Amniotic epithelial cell (primary cell): ENCODE measurements at regions not wholly inside any gene's neighbourhood (a gene's known extent, or its start where the extent isn't known, plus 50 kb on each side); places are given as distances from the start of the nearest gene placed in this dataset.
"Not testable (repeated sequence)": the region's sequence is repeated elsewhere in the genome, so short reads cannot be mapped to it uniquely, and the experiment has no call there.

ENCODE experiments used
- DNase-seq: peaks from one replicate; pipeline ENCODE4 v3.0.0-alpha.2; 2010; ENCODE audit warnings: low read depth

DNA sequence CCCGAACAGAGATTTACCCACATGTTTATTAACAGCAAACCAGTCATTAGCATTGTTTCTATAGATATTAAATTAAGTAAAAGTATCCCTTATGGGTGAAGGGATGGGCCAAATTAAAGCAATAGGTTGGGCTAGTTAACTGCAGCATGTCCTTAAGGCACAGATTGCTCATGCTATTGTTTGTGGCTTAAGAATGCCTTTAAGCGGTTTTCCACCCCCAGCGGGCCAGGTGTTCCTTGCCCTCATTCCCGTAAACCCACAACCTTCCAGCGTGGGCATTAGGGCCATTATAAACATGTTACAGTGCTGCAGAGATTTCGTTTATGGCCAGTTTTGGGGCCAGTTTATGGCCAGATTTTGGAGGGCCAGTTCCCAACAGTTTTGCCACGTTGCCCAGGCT, 245.3 kb upstream of the PROK2 start:
- DNase-seq = not testable (repeated sequence)

DNA sequence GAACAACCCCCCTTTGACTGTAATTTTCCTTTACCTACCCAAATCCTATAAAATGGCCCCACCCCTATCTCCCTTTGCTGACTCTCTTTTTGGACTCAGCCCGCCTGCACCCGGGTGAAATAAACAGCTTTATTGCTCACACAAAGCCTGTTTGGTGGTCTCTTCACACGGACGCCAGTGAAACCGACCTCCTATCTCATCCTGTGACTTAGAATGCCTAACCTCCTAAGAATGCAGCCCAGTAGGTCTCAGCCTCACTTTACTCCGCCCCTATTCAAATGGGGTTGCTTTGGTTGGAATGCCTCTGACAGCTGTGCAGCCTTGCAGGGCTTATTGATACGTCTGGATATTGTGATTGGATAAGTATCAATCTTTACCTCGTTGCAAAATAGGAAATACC, 243.8 kb upstream of the PROK2 start:
- peak; percentile 64 for DNase-seq

DNA sequence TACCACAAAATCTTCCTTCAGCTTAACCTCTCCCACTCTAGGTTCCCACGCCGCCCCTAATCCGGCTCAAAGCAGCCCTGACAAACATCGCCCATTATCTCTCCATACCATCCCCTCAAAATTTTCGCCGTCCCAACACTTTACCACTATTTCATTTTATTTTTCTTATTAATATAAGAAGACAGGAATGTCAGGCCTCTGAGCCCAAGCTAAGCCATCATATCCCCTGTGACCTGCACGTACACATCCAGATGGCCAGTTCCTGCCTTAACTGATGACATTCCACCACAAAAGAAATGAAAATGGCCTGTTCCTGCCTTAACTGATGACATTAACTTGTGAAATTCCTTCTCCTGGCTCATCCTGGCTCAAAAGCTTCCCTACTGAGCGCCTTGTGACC, 243.4 kb upstream of the PROK2 start:
- DNase-seq = not testable (repeated sequence)

DNA sequence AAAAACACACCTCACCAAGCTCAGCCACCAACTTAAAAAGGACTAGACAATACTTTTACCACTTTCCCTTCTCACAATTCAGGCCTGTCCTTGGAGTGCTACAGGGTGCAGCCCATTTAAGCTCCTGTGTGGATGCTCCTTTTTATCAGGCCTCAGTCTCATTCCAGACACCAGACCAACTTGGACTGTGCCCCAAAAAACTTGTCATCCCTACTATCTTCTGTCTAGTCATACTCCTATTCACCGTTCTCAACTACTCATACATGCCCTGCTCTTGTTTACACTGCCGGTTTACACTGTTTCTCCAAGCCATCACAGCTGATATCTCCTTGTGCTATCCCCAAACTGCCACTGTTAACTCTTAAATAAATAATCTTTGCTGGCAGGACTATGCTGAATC, 242.8 kb upstream of the PROK2 start:
- DNase-seq = not testable (repeated sequence)

DNA sequence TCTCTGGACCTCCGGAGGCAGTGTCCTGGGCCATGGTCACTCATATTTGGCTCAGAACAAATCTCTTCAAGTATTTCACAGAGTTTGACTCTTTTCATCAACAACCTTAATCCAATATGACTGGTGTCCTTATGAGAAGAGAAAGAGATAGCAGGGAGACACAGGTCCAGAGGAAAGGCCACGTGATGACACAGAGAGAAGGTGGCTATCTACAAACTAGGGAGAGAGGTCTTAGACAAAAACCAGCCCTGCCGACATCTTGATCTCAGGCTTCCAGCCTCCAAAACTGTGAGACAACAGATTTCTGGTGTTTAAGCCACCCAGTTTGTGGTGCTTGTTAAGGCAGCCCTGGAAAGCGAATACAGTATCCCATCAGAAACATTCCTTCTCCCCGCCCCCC, 237.1 kb upstream of the PROK2 start:
- no peak for DNase-seq

DNA sequence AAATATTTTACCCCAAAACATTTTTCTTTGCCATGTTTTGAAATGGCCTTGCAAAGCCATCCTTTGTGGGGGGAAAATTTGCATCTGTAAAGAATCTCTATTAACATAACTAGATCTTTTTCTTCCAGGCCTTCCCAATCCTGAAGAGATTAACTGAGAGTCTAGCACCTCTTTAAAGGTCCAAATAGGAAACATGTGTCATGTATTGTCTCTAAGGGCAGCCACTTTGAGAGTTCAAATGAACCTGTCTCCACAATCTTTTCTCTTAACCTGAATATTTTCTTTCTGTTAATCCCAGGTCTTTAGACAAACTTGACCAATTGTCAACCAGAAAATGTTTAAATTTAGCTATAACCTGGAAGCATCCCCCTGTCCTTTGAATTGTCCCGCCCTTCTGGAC, 236.6 kb upstream of the PROK2 start:
- no peak for DNase-seq

DNA sequence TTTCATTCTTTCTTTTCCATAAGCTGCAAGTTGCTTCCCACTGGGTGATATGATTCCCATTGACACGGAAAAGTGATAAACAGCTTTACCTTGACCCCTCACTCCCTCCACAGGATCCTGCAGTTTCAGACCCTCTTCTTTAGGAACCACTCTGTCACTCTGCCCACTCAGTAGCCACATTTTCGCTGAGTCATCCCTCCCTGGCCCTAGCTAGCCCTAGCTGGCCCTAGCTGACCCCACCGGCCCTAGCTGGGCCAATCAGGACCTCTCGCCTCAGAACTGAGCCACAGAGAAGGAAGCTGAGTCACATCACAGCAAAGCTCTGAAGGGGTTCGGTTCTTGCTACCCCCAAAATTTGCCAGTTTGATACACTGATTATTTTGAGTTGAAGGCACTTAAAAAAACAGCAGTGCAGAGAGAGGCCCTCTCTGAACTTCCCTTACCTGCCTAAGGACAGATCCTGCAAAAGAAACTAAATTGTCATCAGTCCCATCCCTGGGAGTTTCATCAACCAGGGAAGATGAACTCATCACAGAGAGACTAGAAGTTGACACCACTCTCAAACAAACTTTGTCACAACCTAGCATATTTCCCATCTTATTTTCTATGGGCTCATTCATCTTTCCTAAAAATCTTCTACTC, 233.5 kb upstream of the PROK2 start:
- peak; percentile 40 for DNase-seq

DNA sequence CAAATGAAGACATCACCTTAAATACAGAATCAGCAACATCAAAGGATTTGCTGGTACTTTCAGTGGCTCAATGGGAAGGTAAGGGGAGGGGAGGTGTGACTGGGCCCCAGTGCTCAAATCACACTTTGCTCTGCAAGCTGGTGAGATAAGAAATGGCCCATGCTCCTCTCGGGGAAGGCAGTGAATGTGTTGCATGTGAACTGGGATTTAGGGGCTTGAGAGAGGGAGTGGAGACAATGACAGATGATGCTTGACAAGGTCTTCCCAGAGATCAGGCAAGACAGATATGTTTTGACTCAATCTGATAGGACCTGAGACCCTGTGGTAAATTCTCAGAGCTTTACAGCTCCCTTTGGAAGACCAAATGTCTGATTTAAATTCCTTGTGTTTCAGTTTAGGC, 233.0 kb upstream of the PROK2 start:
- DNase-seq = peak; percentile 51

DNA sequence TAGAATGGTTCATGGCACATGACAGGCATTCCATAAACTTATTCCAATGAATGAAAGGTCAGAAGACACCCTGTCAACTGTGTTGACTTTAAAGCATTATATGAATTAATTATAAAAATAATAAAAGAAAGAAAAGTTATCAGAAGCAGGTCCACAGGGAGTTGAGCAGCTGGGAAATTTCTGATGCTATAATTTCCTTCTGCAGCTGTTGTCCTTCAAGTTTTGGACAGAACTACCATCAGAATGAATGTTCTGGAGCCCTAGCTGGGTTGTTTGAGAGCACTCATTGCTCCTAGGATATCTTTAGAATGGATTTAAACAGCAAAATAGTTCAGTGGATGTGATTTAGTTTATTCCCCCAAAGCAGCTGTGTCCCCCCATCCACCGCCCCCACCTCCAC, 232.4 kb upstream of the PROK2 start:
- DNase-seq = no peak

DNA sequence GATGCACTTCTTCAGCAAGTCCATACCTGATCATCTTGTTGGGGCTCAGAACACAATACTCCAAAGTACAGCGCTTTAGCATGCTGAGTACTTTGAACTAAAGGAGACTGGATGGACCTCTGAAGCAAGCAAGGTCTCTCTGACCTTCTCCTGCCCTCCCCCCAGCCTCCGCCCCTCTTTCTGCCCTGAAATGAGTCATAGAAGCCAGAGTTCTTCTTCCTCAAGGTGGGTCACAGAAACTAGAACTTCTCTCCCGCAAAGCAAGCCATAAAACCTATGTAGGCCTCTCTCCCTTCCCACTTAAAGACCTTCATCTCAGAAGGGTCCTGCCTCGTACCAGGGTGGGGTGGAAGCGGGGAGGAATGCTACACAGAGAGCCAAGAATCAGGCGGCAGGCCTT, 230.5 kb upstream of the PROK2 start:
- no peak for DNase-seq

DNA sequence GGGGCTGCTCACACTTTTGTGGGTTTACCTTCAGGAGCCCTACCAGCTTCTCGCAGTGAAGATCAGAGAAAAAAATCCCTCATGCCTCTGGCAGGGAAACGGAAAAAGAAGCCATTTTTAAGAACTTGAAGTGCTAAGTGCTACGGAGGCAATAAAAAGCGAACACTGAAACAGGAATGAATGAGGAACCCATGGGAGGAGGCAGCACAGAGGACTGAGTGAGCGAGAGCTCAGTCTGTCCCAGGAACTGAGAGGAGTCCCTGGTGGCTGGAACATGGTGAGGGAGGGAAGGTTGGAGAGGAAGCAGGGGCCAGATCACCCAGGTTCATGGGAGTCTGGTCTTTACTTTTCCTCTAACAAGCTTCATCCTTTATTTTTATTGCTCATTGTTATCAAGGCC, 228.1 kb upstream of the PROK2 start:
- DNase-seq = no peak

DNA sequence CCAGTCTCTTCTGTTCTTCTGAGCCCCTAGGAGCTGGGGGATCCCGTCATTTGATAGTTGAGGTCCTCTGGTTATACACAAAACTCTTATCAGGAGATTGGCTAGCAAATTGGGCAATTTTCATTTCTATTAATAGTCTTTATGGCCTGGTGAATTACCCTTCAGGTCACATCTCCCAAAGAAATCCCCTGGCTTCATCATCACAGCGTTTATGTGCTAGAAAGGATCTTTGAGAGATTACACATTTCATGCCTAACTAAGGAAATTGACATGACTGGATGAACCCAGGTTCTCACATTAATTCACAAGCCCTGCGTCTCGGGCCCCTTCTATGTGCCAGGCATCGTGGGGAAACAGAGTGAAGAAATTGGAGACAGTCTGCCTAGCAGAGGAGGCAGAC, 227.4 kb upstream of the PROK2 start:
- DNase-seq = no peak

DNA sequence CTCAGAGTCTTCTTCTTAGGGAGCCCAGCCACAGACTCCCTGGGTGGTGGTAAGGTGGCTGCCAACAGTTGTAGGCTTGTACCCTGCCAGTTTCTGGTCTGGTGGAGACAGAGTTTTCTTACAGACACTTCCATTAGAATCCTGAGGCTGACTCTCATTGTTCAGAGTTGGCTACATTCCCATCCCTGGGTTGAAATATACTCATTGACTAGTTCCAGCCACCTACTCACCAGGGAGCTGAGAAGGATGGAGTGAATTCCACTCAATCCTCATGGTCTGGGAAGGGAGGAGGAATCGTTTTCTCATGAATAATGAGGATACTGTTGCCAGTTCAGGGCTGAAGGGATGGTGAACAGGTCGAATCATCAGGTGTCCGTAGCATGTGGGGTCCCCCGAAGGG, 226.5 kb upstream of the PROK2 start:
- DNase-seq = peak; percentile 72

DNA sequence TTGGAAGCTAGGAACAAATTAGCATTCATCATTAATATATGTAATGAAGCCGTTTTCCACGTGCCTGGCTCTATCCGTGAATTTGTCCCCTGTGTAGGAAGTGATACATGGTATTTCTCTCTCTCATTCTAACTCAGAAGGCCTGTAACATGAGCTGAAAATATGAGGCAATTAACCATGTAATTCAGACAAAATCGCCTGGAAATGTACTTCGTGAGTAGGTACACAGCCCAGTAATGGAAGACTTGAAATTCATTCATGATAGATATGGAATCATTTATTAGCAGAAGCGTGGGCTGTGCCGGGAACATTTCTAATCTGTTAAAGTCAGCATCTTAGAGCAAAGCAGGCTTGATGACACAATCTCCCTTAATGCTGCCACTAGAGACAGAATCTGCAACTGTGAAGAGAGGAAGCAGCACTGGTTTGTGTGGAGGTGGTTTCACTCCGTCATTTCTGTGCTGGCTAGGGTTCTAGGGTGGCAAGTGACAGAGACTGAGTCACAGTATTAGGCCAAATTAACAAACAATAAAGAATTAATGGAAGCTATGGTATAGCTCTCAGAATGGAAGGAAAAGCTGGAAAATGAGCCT, 225.0 kb upstream of the PROK2 start:
- DNase-seq = peak; percentile 40

DNA sequence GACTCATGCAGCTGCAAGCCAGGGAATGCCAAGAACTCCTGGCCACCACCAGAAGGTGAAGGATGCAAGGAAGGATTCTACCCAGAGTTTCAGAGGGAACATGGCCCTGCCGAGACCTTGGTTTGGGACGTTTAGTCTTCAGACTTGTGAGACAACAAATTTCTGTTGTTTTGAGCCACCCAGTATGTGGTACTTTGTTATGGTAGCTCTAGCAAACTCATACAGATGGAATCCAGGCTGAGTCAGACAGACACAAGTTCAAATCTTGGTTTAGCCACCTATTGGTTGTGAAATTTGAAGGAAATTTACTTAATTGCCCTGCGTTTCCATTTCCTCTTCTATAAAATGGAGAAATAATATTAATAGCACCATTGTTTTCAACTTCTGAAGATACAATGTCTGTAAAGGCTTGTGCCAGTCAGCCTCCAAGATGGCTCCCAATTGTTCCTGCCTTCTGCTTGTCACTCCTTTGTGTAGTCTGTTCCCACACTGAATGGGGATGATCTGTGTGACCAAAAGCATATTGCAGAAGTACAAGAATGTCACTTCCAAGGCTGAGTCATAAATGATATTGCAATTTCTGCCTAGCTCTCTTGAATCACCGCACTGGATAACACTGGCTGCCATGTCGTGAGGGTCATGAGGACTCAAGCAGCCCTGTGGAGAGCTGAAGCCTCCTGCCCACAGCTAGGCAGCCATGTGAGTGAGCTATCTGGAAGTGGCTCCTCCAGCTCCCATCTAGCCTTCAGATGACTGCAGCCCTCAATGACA, 223.5 kb upstream of the PROK2 start:
- peak; percentile 76 for DNase-seq

DNA sequence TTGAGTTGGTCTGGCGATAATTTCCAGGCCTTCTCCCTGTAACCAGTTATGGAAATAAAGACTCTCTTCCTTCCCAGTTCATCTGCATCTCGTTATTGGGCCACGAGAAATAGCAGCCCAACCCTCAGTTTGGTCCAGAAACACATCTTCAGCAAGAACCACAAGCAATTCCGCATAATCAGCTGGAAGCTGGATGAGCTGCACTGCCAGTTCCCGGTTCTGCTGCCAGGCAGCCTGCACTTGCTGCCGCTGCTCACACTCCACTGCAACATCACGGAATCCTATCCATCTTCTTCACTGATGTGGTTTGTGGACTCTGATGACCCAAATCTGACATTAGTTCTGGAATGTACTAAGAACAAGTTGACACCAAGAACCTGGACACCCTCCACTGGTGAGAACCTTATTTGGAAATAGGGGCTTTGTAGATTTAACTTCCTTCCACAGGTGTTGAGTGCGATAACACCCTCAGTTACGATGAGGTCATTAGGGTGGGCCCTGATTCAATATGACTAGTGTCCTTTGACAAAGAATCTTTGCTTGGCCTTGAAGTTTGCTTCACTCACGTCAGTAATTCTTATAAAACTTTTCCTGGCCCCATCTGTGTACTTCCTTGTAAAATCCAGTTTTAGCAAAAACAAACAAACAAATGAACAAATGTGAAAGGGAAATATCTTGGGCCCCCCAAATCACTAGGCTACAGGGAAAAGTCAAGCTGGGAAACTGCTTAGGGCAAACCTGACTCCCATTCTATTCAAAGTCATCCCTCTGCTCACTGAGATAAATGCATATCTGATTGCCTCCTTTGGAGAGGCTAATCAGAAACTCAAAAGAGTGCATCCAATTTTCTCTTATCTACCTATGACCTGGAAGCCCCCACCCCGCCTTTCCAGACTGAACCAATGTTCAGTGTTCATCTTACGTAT, 221.9 kb upstream of the PROK2 start:
- no peak for DNase-seq

DNA sequence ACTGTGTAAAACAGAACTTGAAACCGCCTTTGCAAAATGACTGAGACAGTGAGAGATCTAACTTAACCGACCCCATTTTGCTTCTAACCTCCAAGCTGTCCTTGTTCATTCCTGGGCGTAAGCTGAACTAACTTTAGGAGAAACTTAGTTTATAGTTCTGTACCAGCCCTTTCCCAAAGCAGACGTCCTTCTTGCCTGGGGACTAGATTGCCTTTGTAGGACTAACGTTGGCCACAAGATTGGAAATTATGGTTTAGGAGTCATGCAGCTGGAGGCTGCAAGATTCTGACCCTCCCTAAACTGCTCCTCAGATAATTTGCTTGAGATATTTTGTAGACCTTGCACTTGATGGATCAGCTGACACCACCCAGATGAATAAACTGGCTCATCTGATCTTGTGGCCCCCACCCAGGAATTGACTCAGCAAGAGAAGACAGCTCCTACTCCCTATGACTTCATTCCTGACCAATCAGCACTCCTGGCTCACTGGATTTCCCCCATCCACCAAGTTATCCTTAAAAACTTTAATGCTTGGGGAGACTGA, 219.9 kb upstream of the PROK2 start:
- peak; percentile 94 for DNase-seq

DNA sequence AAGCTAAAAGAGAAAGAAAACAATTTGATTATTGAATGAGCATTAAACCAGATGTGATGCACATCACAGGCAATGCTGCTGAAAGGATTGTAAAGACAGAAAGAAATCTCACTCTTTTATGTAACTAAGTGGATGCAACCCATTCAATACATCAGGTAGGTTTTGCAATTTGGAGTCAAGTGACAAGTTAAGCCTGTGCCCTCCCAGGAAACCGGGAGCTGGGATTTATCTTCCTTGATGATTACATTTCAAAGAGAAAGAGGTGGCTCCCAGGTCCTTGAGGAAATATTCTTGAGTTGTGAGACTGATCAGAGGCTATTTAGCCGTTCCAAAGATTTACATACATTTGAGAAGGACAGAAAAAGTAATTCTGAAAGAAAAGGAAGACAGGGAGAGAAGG, 219.0 kb upstream of the PROK2 start:
- peak; percentile 63 for DNase-seq

DNA sequence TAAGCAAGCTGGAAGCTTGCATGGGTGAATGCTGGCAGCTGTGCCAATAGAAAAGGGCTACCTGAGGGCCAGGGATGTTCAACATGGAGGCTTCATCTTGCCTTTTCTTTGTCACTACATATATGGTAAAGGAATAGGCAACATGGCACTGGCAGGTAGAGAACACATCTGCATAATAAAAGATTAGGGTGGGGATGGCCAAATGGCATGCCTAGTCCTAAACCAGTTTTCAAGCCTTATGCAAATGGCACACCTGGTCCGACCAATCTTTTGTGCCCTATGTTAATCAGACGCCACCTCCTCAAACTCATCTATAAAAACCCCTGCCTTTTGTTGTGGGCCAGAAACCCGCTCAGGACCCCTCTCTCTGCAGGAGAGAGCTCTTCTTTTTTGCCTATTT, 216.8 kb upstream of the PROK2 start:
- DNase-seq = no peak

DNA sequence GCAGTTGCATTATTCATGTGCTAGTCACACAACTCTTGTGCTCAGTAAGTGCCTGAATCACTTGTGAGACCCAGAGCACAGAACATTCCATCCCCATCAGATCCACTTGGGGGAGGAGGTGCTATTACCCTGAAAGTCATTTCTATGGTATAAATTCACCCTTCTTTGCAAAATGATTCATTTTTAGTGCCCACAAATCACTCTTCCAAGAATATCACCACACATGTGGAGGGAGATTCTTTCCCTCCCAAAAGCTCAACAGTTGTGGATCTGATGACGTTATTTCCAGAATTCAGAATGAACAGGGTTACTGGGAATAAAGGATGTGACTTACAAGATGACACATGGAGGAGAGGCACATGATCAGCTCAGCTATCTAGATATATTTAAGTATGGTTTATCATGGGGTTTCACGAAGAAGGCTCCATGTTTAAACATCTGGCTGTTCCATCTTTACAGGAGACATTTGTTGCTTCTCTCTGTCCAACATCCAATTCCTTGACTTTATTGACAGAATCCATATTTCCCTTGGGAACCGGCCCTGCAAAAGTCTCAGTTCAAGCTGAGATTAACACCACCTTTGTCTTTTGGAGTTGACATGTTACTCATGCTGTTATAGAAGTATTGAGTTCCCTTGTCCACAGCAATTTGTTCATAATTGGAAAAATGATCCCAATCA, 214.2 kb upstream of the PROK2 start:
- DNase-seq = peak; percentile 98

DNA sequence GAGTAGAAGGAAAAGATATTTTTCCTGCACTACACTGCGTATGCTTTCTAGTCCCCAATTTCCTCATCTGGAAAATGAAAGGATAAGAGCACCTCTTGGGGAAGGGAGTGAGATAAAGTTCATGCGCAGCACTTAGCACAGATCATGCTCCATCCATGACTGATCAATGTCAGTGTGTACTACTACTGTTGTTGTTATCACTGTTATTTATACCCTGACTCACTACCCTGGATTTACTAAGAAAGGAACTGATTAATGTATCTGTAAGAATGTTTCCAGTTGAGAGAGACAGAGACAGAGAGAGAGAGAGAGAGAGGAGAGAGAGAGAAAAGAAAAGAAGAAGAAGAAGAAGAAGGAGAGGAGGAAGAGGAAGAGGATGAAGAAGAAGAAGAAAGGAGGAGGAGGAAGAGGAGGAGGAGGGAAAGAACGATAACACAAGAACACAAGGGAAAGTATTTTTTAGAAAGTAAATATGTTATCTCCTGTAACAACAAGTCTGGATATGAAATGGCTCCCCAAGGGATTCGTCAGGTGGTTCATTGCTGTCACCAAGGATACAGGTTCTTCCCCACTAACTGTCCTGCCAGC, 212.2 kb upstream of the PROK2 start:
- DNase-seq = peak; percentile 73
